GM12878 (cell line): ENCODE measurements at regions not wholly inside any gene's neighbourhood (a gene's known extent, or its start where the extent isn't known, plus 50 kb on each side); places are given as distances from the start of the nearest gene placed in this dataset.

Source experiments
- ATAC-seq: fragments of 200-7000 bp; cut with Tn5 transposase; 3 replicates; pipeline ENCODE4 v1.9.1; 2020; ENCODE audit warnings: mild to moderate bottlenecking, moderate library complexity
- BruUV-seq: library from RNA; stranded (reverse); fragments of 400-500 nt; replicated peaks from 2 replicates; lab custom pipeline; 2021; lab: Mats Ljungman, UMichigan
- CTCF ChIA-PET: fragments of 300-600 bp; sonication (Branson Sonifier 250); formaldehyde crosslinking; extraction: SDS; loops from one replicate; lab custom pipeline; 2021; ENCODE audit warnings: inconsistent platforms; lab: Yijun Ruan, JAX
- POLR2A ChIA-PET: fragments of 350-600 bp; formaldehyde crosslinking; extraction: SDS; loops from one replicate; lab custom pipeline; 2021; ENCODE audit warnings: inconsistent platforms; lab: Charles Lee
- RAD21 ChIA-PET: fragments of 300-600 bp; sonication (Branson Sonifier 250); formaldehyde crosslinking; loops from one replicate; lab custom pipeline; 2023; ENCODE audit warnings: antibody characterized with exemption; ENCODE audit not compliant: unreplicated experiment; lab: Charles Lee
- SMC1A ChIA-PET: fragments of 300-600 bp; sonication (Branson Sonifier 250); formaldehyde crosslinking; loops from one replicate; lab custom pipeline; 2023; ENCODE audit not compliant: unreplicated experiment, uncharacterized antibody; lab: Charles Lee
- DNase-seq: peaks from one replicate; pipeline ENCODE4 v3.0.0-alpha.2; 2011; ENCODE audit warnings: low read depth, low spot score
- FAIRE-seq: peaks from 3 replicates; lab custom pipeline; 2011; peaks lifted over from hg19 to GRCh38; lab: Jason Lieb, UNC
- H2AFZ ChIP-seq: 2 replicates; pipeline ENCODE4 v1.6.0; 2011; ENCODE audit warnings: low read depth, low read length, control low read depth; ENCODE audit not compliant: control insufficient read depth
- H3K27ac ChIP-seq: 2 replicates; pipeline ENCODE4 v1.5.1; 2011; ENCODE audit warnings: control low read depth; ENCODE audit not compliant: control insufficient read depth, insufficient read depth
- H3K27me3 ChIP-seq, 2 experiments: replicated peaks in 1 of 2; 2 replicates each; pipeline versions ENCODE4 v1.6.0 to v1.6.1; 2011; ENCODE audit warnings: low read length in 1 of 2; ENCODE audit not compliant: control insufficient read depth in 2 of 2, insufficient read depth in 2 of 2
- H3K36me3 ChIP-seq, 2 experiments: 2 replicates each; pipeline ENCODE4 v1.5.1; 2011; ENCODE audit warnings: low read length in 1 of 2; ENCODE audit not compliant: control insufficient read depth in 2 of 2, insufficient read depth in 2 of 2
- H3K4me1 ChIP-seq: 2 replicates; pipeline ENCODE4 v1.6.1; 2011; ENCODE audit warnings: mild to moderate bottlenecking, low read length, moderate library complexity, mixed read lengths; ENCODE audit not compliant: control insufficient read depth, insufficient read depth
- H3K4me2 ChIP-seq: 2 replicates; pipeline ENCODE4 v1.6.0; 2011; ENCODE audit warnings: control low read depth; ENCODE audit not compliant: control insufficient read depth, insufficient read depth
- H3K4me3 ChIP-seq: fragments of 200-600 bp; sonication (generic); 2 replicates; pipeline ENCODE4 v1.5.1; 2016
- H3K79me2 ChIP-seq: 2 replicates; pipeline ENCODE4 v1.6.0; 2011; ENCODE audit warnings: low read length; ENCODE audit not compliant: control insufficient read depth, insufficient read depth
- H3K9ac ChIP-seq: 2 replicates; pipeline ENCODE4 v1.8.0; 2011; ENCODE audit warnings: low read length, control low read depth, mixed read lengths; ENCODE audit not compliant: control insufficient read depth, insufficient read depth
- H3K9me3 ChIP-seq: replicated peaks from 3 replicates; pipeline ENCODE4 v1.5.1; 2011; ENCODE audit warnings: mild to moderate bottlenecking, low read length; ENCODE audit not compliant: control insufficient read depth, insufficient read depth
- H4K20me1 ChIP-seq: 2 replicates; pipeline ENCODE4 v1.6.0; 2011; ENCODE audit not compliant: control insufficient read depth, insufficient read depth
- BCL11A ChIP-seq: IDR thresholded peaks from 2 replicates; pipeline ENCODE4 v1.6.1; 2011; ENCODE audit warnings: low read depth, low read length
- BHLHE40 ChIP-seq, 2 experiments: fragments of 450-650 bp in 1 of 2; IDR thresholded peaks; 2 replicates each; pipeline ENCODE4 v1.6.1; 2011 to 2017; ENCODE audit warnings: low read depth in 2 of 2, borderline replicate concordance in 1 of 2, improper control_type of control experiment in 1 of 2, low read length in 1 of 2, mild to moderate bottlenecking in 1 of 2
- CHD2 ChIP-seq: IDR thresholded peaks from 2 replicates; pipeline ENCODE4 v1.6.1; 2011; ENCODE audit warnings: low read depth, low read length, improper control_type of control experiment, borderline replicate concordance
- IKZF1 ChIP-seq: fragments of 450-650 bp; conservative IDR thresholded peaks from 2 replicates; pipeline ENCODE4 v1.6.1; 2017; ENCODE audit warnings: antibody characterized with exemption, mild to moderate bottlenecking
- NR2C2 ChIP-seq: IDR thresholded peaks from 2 replicates; pipeline ENCODE4 v1.6.1; 2011; ENCODE audit warnings: borderline replicate concordance, low read depth; ENCODE audit not compliant: control insufficient read depth, insufficient read length
- SREBF1 ChIP-seq: IDR thresholded peaks from 2 replicates; pipeline ENCODE4 v1.6.1; 2012; ENCODE audit warnings: mild to moderate bottlenecking, low read length
- SRF ChIP-seq, 2 experiments: IDR thresholded peaks; 2 replicates each; pipeline ENCODE4 v1.6.1; 2011; ENCODE audit warnings: low read depth in 2 of 2, low read length in 2 of 2, mild to moderate bottlenecking in 1 of 2, moderate library complexity in 1 of 2
- ZNF217 ChIP-seq: fragments of 450-650 bp; IDR thresholded peaks from 2 replicates; pipeline ENCODE4 v1.6.1; 2017; ENCODE audit warnings: antibody characterized with exemption, mild to moderate bottlenecking
- ZZZ3 ChIP-seq: IDR thresholded peaks from 2 replicates; pipeline ENCODE4 v1.6.1; 2011; ENCODE audit warnings: low read depth; ENCODE audit not compliant: control insufficient read depth, insufficient read length
- WGBS: methylation state at CpG from one replicate; pipeline ENCODE4 v1.1.6; 2016; ENCODE audit warnings: low lambda C conversion rate; ENCODE audit not compliant: insufficient replicate concordance, insufficient coverage; ENCODE audit errors: missing lambda C conversion rate; 5-methylcytosine and 5-hydroxymethylcytosine counted together
- in situ Hi-C: fragments of 300-500 bp; cut with MboI; formaldehyde crosslinking; loops from 9 replicates; pipeline ENCODE4 v1.14.3; 2018; ENCODE audit warnings: mixed read lengths
- intact Hi-C: fragments of 100-400 bp; cut with micrococcal nuclease; formaldehyde crosslinking; loops from one replicate; pipeline ENCODE4 v1.14.2; 2022; ENCODE audit not compliant: unreplicated experiment
- TF ChIP-seq, protein P1 (sequence below): fragments of 450-650 bp; IDR thresholded peaks from 2 replicates; pipeline ENCODE4 v1.6.1; 2017; ENCODE audit warnings: borderline replicate concordance

DNA sequence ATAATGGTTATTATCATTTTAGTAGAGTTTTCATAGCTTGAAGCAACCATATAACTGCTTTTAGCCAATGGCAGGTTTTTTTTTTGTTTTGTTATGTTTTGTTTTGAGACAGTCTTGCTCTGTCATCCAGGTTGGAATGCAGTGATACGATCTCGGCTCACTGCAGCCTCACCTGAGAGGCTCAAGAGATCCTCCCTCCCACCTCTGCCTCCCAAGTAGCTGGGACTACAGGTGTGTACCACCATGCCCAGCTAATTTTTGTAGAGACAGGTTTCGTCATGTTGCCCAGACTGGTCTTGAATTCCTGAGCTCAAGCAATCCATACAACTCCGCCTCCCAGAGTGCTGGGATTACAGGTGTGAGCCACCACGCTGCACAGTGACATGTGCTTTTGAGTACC lies 117.5 kb upstream of the GAREM1 start (continued):
- TF ChIP-seq ZNF217 = no peak

DNA sequence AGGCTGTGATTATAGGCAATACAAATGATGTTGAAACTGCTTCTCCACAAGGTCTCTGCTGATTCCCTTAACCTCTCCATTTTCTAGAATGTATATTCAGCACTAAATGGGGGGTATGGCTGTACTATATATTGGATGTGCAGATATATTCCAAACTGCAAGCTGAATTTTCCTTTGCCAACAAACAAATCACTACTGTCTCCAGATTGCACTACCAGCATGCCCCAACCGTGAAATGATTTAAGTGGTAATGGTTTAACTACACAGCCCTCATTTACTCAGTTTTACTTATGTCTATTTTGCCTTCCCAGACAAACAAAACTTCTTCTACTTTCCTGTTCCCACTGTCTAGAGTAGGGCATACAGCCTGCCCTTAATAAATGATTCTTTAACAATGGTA lies 112.7 kb upstream of the GAREM1 start:
- 0% methylated on average over 1 of the region's 1 CpG for WGBS
- Histone ChIP-seq H2AFZ (no peak overlapping the region), H3K9me3 (no peaks in the 10 kb centered on the region), H3K9ac (no peak overlapping the region), H3K79me2 (no peaks in the 10 kb centered on the region), H3K36me3 (no peaks in the 10 kb centered on the region), H3K4me3 (no peak overlapping the region), H3K27me3 (no peaks in the 10 kb centered on the region), H4K20me1 (no peaks in the 10 kb centered on the region), H3K4me1 (no peaks in the 10 kb centered on the region), H3K27ac (no peak overlapping the region), H3K4me2 (no peak overlapping the region)
- FAIRE-seq (no peak), DNase-seq (no peak), ATAC-seq (no peak)
- POLR2A ChIA-PET = no interaction called here
- CTCF ChIA-PET = no interaction called here
- TF ChIP-seq SRF (IDR thresholded peaks at IDR 0.05; ENCODE audit: low read depth in 2 of 2, low read length in 2 of 2) (no peak), ZZZ3 (no peak), SREBF1 (no peak), BCL11A (no peak), CHD2 (no peak), BHLHE40 (IDR thresholded peaks at IDR 0.05; ENCODE audit: borderline replicate concordance in 1 of 2, low read depth in 2 of 2, low read length in 1 of 2) (no peak), NR2C2 (no peak), IKZF1 (no peak)
- TF ChIP-seq, protein P1, sequence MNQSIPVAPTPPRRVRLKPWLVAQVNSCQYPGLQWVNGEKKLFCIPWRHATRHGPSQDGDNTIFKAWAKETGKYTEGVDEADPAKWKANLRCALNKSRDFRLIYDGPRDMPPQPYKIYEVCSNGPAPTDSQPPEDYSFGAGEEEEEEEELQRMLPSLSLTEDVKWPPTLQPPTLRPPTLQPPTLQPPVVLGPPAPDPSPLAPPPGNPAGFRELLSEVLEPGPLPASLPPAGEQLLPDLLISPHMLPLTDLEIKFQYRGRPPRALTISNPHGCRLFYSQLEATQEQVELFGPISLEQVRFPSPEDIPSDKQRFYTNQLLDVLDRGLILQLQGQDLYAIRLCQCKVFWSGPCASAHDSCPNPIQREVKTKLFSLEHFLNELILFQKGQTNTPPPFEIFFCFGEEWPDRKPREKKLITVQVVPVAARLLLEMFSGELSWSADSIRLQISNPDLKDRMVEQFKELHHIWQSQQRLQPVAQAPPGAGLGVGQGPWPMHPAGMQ = no peak
- intact Hi-C loops = no loop called here
- SMC1A ChIA-PET = no interaction called here
- BruUV-seq = no TSS peak
- in situ Hi-C loops = no loop called here
- RAD21 ChIA-PET = no interaction called here
